ENCODE measurements at regions not wholly inside any gene's neighbourhood (a gene's known extent, or its start where the extent isn't known, plus 50 kb on each side); places are given as distances from the start of the nearest gene placed in this dataset.
"Not testable (repeated sequence)": the region's sequence is repeated elsewhere in the genome, so short reads cannot be mapped to it uniquely, and the experiment has no call there.

GRCh38 chr6:27667657-27668441 is 194.9 kb upstream of the ZNF184 start:
- H3K27me3 ChIP-seq (ENCODE audit: control insufficient read depth in 5 of 5, insufficient read depth in 4 of 5, low read length in 5 of 5): peaks cover 0 to 34% (median 18%) of the 10 kb centered on the region in 5 donors

GRCh38 chr6:27667016-27667656 is 194.2 kb upstream of the ZNF184 start:
- Histone ChIP-seq H3K9me3 (ENCODE audit: control insufficient read depth in 5 of 5, low read length in 5 of 5) (no peaks in the 10 kb centered on the region), H3K27ac (ENCODE audit: low read depth, low read length) (no peak overlapping the region), H3K27me3 (ENCODE audit: control insufficient read depth in 5 of 5, insufficient read depth in 4 of 5, low read length in 5 of 5) (peaks cover 0 to 27% (median 11%) of the 10 kb centered on the region in 5 donors), H3K4me1 (ENCODE audit: control insufficient read depth in 5 of 5, insufficient read depth in 5 of 5, low read length in 5 of 5) (peaks cover 0 to 46% (median 31%) of the 10 kb centered on the region in 5 donors), H3K9ac (ENCODE audit: low read length in 5 of 5) (no peak overlapping the region), H3K4me3 (ENCODE audit: low read depth in 1 of 5, low read length in 5 of 5) (peak overlapping the region in 1 of 5 donors; percentile 51), H3K36me3 (ENCODE audit: control insufficient read depth in 5 of 5, insufficient read depth in 5 of 5, low read length in 5 of 5) (no peaks in the 10 kb centered on the region)

More at GRCh38 chr6:27667657-27668441, 194.9 kb upstream of the ZNF184 start:
- H3K27ac ChIP-seq (ENCODE audit: low read depth, low read length): no peak overlapping the region
- H3K4me1 ChIP-seq (ENCODE audit: control insufficient read depth in 5 of 5, insufficient read depth in 5 of 5, low read length in 5 of 5): peaks cover 0 to 50% (median 36%) of the 10 kb centered on the region in 5 donors
- no peaks in the 10 kb centered on the region for H3K36me3 ChIP-seq (ENCODE audit: control insufficient read depth in 5 of 5, insufficient read depth in 5 of 5, low read length in 5 of 5)
- no peaks in the 10 kb centered on the region for H3K9me3 ChIP-seq (ENCODE audit: control insufficient read depth in 5 of 5, low read length in 5 of 5)
- peak overlapping the region; percentile 4 to 52 (median 43) for H3K4me3 ChIP-seq (ENCODE audit: low read depth in 1 of 5, low read length in 5 of 5)
- H3K9ac ChIP-seq (ENCODE audit: low read length in 5 of 5): no peak overlapping the region

- no peaks in the 10 kb centered on the region for H3K9me3 ChIP-seq (ENCODE audit: control insufficient read depth in 5 of 5, low read length in 5 of 5)
- H3K27me3 ChIP-seq (ENCODE audit: control insufficient read depth in 5 of 5, insufficient read depth in 4 of 5, low read length in 5 of 5): peaks cover 0 to 14% (median 9%) of the 10 kb centered on the region in 5 donors
- no peak overlapping the region for H3K27ac ChIP-seq (ENCODE audit: low read depth, low read length)
- no peaks in the 10 kb centered on the region for H3K36me3 ChIP-seq (ENCODE audit: control insufficient read depth in 5 of 5, insufficient read depth in 5 of 5, low read length in 5 of 5)
- H3K9ac ChIP-seq (ENCODE audit: low read length in 5 of 5): no peak overlapping the region
- no peak overlapping the region for H3K4me3 ChIP-seq (ENCODE audit: low read depth in 1 of 5, low read length in 5 of 5)
- peaks cover 0 to 6% (median 3%) of the 10 kb centered on the region in 5 donors for H3K4me1 ChIP-seq (ENCODE audit: control insufficient read depth in 5 of 5, insufficient read depth in 5 of 5, low read length in 5 of 5)
Measured at GRCh38 chr6:27662769-27663168, 189.9 kb upstream of the ZNF184 start.

- not testable (repeated sequence) for H3K27me3 ChIP-seq (ENCODE audit: control insufficient read depth in 5 of 5, insufficient read depth in 4 of 5, low read length in 5 of 5)
Measured at GRCh38 chr6:27662212-27662611, 189.3 kb upstream of the ZNF184 start.

GRCh38 chr6:27653143-27653825 is 180.4 kb upstream of the ZNF184 start:
- H3K4me1 ChIP-seq (ENCODE audit: control insufficient read depth in 5 of 5, insufficient read depth in 5 of 5, low read length in 5 of 5); H3K4me3 ChIP-seq (ENCODE audit: low read depth in 1 of 5, low read length in 5 of 5); H3K9ac ChIP-seq (ENCODE audit: low read length in 5 of 5); H3K27ac ChIP-seq (ENCODE audit: low read depth, low read length); H3K36me3 ChIP-seq (ENCODE audit: control insufficient read depth in 5 of 5, insufficient read depth in 5 of 5, low read length in 5 of 5); H3K9me3 ChIP-seq (ENCODE audit: control insufficient read depth in 5 of 5, low read length in 5 of 5): not testable (repeated sequence)
- peaks cover 0 to 16% (median 8%) of the 10 kb centered on the region in 5 donors for H3K27me3 ChIP-seq (ENCODE audit: control insufficient read depth in 5 of 5, insufficient read depth in 4 of 5, low read length in 5 of 5)

More at GRCh38 chr6:27662212-27662611, 189.3 kb upstream of the ZNF184 start:
- H3K27ac ChIP-seq (ENCODE audit: low read depth, low read length); H3K4me1 ChIP-seq (ENCODE audit: control insufficient read depth in 5 of 5, insufficient read depth in 5 of 5, low read length in 5 of 5); H3K36me3 ChIP-seq (ENCODE audit: control insufficient read depth in 5 of 5, insufficient read depth in 5 of 5, low read length in 5 of 5); H3K4me3 ChIP-seq (ENCODE audit: low read depth in 1 of 5, low read length in 5 of 5); H3K9ac ChIP-seq (ENCODE audit: low read length in 5 of 5); H3K9me3 ChIP-seq (ENCODE audit: control insufficient read depth in 5 of 5, low read length in 5 of 5): not testable (repeated sequence)

- no peaks in the 10 kb centered on the region for H3K36me3 ChIP-seq (ENCODE audit: control insufficient read depth in 5 of 5, insufficient read depth in 5 of 5, low read length in 5 of 5)
Measured at GRCh38 chr6:27651371-27651732, 178.4 kb upstream of the ZNF184 start.

GRCh38 chr6:27650620-27651370 is 177.9 kb upstream of the ZNF184 start:
- H3K4me3 ChIP-seq (ENCODE audit: low read depth in 1 of 5, low read length in 5 of 5): no peak overlapping the region
- no peaks in the 10 kb centered on the region for H3K9me3 ChIP-seq (ENCODE audit: control insufficient read depth in 5 of 5, low read length in 5 of 5)
- H3K27ac ChIP-seq (ENCODE audit: low read depth, low read length): no peak overlapping the region
- H3K36me3 ChIP-seq (ENCODE audit: control insufficient read depth in 5 of 5, insufficient read depth in 5 of 5, low read length in 5 of 5): no peaks in the 10 kb centered on the region
- no peak overlapping the region for H3K9ac ChIP-seq (ENCODE audit: low read length in 5 of 5)
- peaks cover 0 to 13% (median 8%) of the 10 kb centered on the region in 5 donors for H3K27me3 ChIP-seq (ENCODE audit: control insufficient read depth in 5 of 5, insufficient read depth in 4 of 5, low read length in 5 of 5)
- H3K4me1 ChIP-seq (ENCODE audit: control insufficient read depth in 5 of 5, insufficient read depth in 5 of 5, low read length in 5 of 5): no peaks in the 10 kb centered on the region

More at GRCh38 chr6:27651371-27651732, 178.4 kb upstream of the ZNF184 start:
- Histone ChIP-seq H3K27ac (ENCODE audit: low read depth, low read length) (no peak overlapping the region), H3K4me1 (ENCODE audit: control insufficient read depth in 5 of 5, insufficient read depth in 5 of 5, low read length in 5 of 5) (no peaks in the 10 kb centered on the region), H3K27me3 (ENCODE audit: control insufficient read depth in 5 of 5, insufficient read depth in 4 of 5, low read length in 5 of 5) (peaks cover 0 to 16% (median 8%) of the 10 kb centered on the region in 5 donors), H3K9ac (ENCODE audit: low read length in 5 of 5) (no peak overlapping the region), H3K9me3 (ENCODE audit: control insufficient read depth in 5 of 5, low read length in 5 of 5) (no peaks in the 10 kb centered on the region), H3K4me3 (ENCODE audit: low read depth in 1 of 5, low read length in 5 of 5) (no peak overlapping the region)

- H3K36me3 ChIP-seq (ENCODE audit: control insufficient read depth in 5 of 5, insufficient read depth in 5 of 5, low read length in 5 of 5): no peaks in the 10 kb centered on the region
- no peaks in the 10 kb centered on the region for H3K9me3 ChIP-seq (ENCODE audit: control insufficient read depth in 5 of 5, low read length in 5 of 5)
- no peak overlapping the region for H3K4me3 ChIP-seq (ENCODE audit: low read depth in 1 of 5, low read length in 5 of 5)
- peaks cover 0 to 8% (median 0%) of the 10 kb centered on the region in 5 donors for H3K27me3 ChIP-seq (ENCODE audit: control insufficient read depth in 5 of 5, insufficient read depth in 4 of 5, low read length in 5 of 5)
- H3K9ac ChIP-seq (ENCODE audit: low read length in 5 of 5): no peak overlapping the region
- no peak overlapping the region for H3K27ac ChIP-seq (ENCODE audit: low read depth, low read length)
- H3K4me1 ChIP-seq (ENCODE audit: control insufficient read depth in 5 of 5, insufficient read depth in 5 of 5, low read length in 5 of 5): no peaks in the 10 kb centered on the region
Measured at GRCh38 chr6:27644528-27644927, 171.6 kb upstream of the ZNF184 start.

GRCh38 chr6:27642744-27643456 is 170.0 kb upstream of the ZNF184 start:
- Histone ChIP-seq H3K27ac (ENCODE audit: low read depth, low read length) (no peak overlapping the region), H3K9ac (ENCODE audit: low read length in 5 of 5) (no peak overlapping the region), H3K27me3 (ENCODE audit: control insufficient read depth in 5 of 5, insufficient read depth in 4 of 5, low read length in 5 of 5) (peaks cover 0 to 8% (median 0%) of the 10 kb centered on the region in 5 donors), H3K36me3 (ENCODE audit: control insufficient read depth in 5 of 5, insufficient read depth in 5 of 5, low read length in 5 of 5) (no peaks in the 10 kb centered on the region), H3K4me3 (ENCODE audit: low read depth in 1 of 5, low read length in 5 of 5) (no peak overlapping the region), H3K9me3 (ENCODE audit: control insufficient read depth in 5 of 5, low read length in 5 of 5) (no peaks in the 10 kb centered on the region), H3K4me1 (ENCODE audit: control insufficient read depth in 5 of 5, insufficient read depth in 5 of 5, low read length in 5 of 5) (no peaks in the 10 kb centered on the region)

Data from subcutaneous abdominal adipose tissue (tissue), 5 donors.